HCT116 (cell line): ENCODE measurements at regions not wholly inside any gene's neighbourhood (a gene's known extent, or its start where the extent isn't known, plus 50 kb on each side); places are given as distances from the start of the nearest gene placed in this dataset.

Experiments
- ELF1 ChIP-seq: IDR thresholded peaks from 2 replicates; pipeline ENCODE4 v1.6.1; 2012; ENCODE audit warnings: low read depth, borderline replicate concordance
- RAD21 ChIP-seq: IDR thresholded peaks from 2 replicates; pipeline ENCODE4 v1.6.1; 2012; ENCODE audit warnings: low read depth, mild to moderate bottlenecking
- TF ChIP-seq, protein P1 (sequence below): IDR thresholded peaks from 2 replicates; pipeline ENCODE4 v1.6.1; 2012

DNA sequence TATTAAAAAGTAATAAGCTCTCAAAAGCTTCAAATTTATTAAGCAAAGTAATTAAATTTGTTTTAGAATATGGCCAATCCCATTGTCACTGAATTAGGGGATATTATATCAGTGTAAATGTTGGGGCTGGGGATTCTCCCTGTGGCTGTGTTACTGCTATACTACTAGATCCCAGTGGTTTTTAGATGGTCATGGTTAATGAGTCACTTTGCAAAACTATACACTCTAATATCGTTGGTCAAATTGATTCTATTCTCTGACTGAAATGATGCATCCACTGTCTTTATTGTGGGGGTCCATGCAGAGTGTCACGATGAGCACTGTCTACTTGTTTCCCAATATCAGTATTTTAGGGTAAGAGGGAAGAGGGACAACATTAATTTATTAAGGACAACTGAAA, 336.9 kb upstream of the PREP start:
- TF ChIP-seq RAD21 (no peak), ELF1 (no peak)
- TF ChIP-seq, protein P1, sequence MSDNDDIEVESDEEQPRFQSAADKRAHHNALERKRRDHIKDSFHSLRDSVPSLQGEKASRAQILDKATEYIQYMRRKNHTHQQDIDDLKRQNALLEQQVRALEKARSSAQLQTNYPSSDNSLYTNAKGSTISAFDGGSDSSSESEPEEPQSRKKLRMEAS: no peak
